Islet precursor cell (in vitro differentiated cells): ENCODE measurements at regions not wholly inside any gene's neighbourhood (a gene's known extent, or its start where the extent isn't known, plus 50 kb on each side); places are given as distances from the start of the nearest gene placed in this dataset.
A peak's percentile ranks its signal among the peaks of the same experiment; 100 is the strongest.
"Not testable (repeated sequence)": the region's sequence is repeated elsewhere in the genome, so short reads cannot be mapped to it uniquely, and the experiment has no call there.

Source experiments
- DNase-seq: peaks from one replicate; pipeline ENCODE4 v3.0.0-alpha.2; 2018

DNA sequence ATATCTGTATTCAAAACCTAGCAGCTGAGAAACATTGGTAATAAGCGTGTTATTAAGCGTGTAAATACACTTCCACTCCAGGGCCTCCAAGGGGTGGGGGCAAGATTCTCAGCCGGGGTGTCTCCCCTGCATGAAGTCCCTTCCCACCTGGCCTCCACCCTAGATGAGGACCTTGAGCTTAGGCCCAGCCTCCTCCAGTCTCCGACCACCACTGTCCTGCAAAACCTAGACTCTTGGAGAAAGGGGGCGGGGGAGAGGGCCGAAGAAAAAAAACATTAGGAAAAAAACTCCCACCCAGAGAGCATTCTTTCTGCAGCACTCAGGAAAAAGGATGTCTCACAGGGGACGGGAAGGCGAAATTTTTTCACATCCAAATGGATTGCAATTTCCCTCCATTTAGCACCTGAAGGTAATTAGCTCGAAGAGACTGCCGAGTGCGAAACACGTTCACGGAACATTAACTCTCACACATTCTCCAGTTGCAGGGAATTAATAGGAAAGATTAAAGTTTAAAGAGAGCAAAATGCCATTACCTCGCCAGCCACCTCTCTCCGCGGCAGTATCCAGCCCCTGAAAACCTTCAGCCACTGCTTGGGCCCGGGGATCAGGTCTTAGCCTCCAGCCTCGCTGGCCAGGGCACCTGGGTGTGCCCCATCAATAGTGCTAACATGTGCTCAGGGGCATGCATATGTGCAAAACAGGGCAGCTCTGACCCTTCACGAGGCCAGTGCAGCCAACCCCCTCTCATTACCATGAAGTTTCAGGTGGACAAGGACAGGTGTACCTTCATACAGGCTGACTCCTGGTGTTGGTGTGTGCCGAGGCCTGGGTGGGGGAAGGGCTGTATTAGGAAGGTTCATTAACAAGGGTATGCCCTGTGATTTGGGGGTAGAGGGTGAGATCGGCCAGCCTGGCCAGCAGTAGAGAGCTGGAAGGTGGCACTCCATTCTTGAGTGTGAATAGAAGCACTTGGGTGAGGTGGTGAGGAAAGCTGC, 77.2 kb downstream of the HIF1AN start:
- no peak for DNase-seq

DNA sequence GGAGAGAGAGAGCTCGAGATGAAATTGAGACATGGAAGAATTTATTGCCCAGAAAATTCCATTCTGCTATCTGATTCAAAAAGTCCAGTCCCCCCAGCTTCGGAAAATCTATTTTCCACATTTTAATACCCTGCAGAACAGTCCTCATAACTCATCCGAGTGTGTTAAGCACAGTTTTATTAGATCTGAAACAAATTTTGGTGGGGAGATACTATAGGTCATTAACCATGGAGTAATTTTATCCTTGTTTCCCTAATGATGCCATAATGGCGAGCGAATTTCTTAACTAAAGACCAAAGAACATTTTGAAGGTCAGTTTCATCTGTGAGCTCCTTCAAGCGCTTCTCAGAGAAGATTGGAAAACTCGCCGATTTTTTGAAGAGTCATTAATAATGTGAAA, 78.1 kb downstream of the HIF1AN start:
- DNase-seq, result no peak

DNA sequence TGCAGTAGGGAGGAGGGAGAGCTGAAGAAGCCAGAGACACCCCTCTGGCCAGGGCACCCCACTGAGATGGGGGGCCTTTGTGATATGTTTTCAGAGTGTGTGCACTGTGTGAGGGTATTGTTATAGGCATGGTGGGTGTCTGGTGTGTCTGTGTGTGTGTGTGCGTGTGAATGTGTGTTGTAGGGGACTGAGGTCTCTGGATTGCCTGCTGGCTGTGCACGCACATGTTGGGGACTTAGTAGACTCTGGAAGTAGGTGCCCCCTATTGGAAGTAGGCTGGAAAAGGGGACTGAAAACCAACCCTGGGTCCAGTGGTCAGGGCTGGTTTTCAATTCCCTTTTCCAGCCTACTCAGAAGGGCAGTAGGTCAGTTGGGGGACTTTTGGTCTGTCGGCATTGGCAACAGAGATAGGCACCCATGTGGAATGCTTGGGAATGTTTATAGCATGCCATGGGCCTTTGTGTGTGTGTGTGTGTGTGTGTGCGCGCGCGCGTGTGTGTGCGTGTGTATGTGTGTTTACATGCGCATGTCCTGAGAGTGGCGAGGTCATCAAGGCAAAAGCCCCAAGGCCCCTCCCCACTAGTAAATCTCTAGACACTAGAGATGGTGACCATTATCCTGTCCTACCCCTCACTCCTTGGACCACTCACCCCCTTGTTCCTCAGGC, 78.8 kb downstream of the HIF1AN start:
- DNase-seq, result no peak

DNA sequence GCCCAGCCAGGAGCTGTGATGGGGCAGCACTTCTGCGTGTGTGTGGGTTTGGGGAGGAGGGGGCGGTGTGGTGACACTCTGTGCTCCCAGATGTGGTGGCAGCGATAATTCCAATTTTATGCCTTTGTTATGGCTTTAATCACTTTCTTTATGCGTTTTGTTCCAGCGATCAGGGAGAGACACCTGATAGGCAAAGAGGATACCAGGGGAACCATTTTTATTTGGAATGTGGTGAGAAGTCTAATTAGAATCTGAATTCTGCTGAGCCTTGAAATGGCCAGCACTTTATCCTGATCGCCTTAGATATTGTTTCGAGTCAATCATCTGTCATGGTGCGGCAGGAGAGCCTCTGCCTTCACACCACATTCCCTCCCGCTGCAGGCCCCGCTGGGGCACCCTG, 79.5 kb downstream of the HIF1AN start:
- DNase-seq, result no peak

DNA sequence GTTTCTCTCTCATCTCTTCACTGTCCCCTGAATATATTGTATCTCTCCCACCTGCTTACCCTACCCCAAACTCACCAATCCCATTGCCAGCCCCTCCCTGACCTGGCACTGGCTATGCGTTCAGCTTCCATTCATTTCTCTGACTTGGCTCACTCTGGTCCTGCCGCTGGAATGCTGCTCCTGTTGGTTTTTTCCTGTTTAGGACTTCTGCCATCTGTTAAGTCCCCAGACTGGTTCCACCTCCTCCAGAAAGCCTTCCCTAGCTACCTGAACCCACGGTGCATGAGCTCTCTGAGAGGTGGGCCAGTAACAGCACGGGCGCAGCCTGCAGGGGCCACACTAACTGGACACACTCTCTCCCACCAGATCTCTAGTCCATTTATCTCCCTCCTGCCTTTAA, 80.2 kb downstream of the HIF1AN start:
- no peak for DNase-seq

DNA sequence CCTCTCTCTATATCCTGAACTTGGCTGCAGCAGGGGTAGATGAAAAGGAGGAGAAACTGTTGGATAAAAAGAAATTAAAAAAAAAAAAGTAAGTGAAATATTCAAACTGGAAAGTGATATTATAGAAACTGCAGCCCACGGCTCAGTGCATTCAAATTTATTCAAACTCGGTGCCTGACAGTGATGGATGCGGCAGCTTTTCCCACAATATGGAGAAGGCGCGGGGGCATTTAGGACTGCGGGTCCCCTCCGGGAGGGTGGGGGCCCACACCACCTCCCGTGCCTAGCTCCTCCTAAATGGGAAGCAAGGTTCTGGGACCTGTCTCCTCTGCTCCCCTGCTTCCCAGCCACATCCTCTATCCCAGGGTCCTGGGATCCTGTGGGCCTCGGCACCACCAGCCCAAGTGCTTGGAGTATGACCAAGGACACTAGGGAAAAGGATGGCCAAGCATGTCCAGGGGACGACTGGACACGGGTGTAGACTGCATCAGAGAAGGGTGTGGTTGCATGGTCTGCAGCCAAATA, 82.4 kb downstream of the HIF1AN start:
- DNase-seq, result no peak

DNA sequence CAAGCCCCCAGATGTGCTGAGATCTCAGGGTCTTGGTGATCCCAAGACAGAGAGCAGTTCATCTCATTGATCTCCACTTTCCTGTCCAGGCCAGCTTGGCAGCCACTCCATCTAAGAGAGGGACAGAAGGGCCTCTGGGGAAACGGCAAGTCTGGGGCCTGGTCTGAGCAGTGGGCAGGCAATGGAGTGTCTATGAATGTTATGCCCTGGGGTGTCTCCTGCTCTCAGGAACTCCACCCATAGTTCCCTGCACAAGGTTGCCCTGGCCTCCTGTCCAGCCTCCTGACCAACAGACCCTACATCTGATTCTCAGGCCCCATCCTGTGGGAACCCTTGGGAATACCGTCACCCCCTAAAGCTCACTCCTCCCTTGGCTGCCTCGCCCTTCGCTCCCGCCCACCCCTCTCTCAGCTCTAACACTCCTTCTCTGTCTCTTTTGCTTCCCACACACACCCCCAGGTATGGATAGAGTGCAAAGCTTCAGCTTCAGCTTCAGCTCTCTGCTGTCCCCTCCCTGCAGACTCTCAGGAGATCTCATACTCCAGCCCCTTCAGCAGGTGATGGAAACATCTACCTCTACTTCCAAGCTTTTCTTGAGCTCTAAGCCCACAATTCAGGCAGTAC, 83.0 kb downstream of the HIF1AN start:
- DNase-seq, result no peak

DNA sequence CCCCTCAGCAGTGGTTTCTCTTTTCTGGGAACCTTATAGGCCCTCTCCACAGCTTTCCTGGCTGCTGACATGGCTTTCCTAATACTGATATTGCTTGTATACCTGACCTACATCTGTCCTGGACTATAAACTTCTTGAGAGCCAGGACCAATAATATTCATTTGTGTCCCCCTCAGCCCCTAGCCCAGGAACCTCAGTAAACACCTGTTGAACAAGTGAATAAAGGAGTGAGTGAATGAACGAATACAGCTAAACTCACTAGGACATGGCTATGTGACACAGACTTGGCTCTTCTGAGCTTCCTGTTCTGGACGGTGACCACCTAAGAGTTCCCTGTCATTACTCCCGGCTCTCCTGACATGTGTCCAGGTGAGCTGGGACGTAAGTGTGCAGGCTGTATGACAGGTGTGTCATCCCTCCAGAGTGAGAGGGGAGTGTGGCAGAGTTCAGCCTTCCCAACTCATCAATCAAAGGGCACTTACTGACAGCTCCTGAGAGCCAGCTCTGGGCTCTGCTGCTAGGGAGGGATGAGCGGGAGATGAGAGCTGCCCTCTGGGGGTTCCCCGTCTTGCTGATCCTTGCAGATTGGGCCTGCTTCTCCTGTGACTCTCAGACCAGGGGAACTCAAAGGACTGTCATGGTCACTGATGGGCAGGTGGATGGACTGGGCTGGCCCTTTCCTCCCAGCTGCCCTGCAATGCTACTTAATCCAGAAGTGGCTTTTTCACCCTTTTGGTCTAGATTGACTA, 84.5 kb downstream of the HIF1AN start:
- DNase-seq, result no peak

DNA sequence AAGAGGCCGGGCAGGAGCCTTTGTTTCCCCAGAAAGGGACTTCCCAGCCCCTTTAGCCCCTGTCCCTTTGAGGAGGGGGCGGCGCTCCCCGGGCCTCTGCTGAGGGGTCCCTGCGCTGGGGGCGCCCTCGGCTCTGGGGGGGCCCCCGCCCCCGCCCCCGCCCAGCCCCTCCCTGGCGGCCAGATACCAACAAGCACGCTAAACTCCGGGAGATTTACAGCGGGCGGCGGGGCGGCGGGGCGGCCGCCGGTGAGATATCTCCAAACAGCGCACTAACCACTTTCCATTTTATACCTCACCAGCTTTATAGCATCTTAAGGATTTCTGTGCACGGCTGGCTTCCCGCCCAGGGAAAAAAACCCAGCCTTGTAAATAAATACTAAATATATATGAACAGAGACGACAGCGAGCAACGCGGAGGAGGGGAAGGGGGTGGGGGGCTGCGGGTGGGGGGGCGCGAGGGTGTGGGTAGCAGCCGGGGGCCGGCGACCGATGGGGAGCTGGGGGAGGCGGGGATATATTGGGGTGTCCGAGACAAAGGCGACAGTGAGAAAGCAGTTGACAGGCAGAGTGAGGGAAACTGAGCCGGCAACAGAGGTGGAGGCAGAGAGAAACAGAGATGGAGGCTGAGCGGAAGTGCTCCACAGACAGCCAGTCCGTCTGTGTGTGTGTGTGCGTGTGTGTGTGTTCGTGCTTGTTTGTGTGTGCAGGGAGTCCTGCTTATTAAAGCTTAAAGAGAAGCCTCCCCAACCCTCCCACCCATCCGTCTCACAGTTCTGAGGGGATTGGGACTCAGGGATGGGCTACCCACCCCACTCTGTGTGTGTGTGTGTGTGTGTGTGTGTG, 85.8 kb downstream of the HIF1AN start:
- DNase-seq, result no peak

DNA sequence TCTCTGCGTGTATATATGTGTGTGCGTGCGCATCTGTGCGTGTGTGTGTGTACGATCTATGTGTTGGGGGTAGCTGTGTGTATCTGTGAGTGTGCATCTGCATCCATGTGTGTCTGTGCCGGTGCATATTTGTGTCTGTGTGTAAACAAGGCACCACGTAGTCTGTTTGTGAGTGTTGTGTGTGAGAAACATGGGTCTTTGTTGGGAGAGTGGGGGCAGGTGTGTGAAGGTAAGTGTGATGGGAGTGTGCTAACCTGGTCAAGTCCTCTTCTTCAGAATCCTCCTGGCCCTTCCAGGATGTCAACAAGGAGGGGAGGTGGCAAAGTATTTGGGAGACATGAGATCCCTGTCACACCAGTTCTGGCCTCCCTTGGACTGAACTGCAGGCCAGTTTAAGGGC, 87.2 kb downstream of the HIF1AN start:
- no peak for DNase-seq

DNA sequence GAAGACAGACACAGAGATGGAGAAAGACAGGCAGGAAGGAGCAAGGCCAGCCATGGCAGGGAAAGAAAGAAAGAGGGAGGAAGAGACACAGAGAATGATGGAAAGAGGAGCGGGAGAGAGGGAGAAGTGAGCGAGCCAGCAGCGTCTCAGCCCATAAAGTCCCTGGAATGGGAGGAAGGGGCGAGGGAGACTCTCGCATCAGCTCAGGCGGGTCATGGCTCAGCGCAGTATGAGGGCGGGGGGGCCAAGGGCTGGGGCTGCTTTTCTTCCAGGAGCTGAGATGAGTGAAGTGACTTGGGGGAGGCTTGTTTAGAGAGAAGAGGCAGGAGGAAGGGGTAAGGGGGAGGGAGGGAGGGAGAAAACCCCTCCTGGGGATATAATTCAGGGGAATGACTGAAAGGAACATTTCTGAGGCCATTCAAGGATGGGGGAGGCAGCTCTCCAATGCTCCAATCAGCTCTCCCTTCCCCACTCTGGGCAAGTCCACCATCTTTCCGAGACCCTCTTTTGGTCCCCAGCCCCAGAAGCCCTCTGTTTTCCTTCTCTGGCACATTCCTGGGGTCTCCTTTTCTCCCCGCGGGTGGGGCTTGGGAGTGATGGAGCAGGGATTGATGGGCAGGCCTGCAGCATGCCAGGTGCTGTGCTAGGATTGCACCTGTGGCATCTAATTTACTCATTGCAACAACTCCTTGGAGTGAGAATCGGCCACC, 87.9 kb downstream of the HIF1AN start:
- no peak for DNase-seq

DNA sequence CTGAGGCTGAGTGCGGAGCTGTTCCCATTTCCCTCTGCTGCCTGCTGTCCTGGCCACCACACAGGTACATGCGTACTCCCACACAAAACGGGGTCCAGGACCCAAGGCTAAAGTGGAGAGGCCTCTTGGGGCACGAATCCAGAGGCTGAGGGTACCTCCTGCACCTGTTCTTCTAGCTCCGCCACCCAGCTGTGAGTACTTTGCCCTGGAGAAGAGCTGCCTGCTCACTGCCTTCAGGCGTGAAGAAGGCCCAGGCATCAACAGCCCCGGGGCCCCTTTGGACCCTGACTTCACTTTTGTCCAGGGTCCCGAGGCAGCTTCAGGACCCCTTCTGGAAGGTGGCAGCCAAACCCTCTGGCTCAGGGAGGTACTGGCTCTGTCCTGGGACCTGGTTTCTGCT, 88.6 kb downstream of the HIF1AN start:
- DNase-seq, result no peak

DNA sequence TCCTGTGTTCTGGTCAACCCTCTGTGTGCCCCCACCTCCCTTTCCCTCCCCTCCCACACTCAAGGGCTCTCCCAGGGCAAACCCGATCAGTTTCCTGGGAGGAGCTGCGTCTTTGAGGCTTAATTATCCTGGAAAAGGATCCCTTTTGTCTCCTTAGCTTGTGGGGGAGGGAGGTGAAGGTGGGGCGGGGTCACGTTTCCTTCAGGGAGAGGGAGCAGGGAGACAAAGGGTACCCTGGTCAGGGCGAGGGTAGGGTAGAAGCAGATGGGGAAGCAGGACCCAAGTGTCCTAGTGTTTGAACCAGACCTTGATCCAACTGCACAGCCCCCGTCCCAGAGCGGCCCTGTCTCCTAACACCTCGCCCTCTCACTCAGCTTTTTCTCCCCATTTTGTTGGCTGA, 90.1 kb downstream of the HIF1AN start:
- DNase-seq, result no peak

DNA sequence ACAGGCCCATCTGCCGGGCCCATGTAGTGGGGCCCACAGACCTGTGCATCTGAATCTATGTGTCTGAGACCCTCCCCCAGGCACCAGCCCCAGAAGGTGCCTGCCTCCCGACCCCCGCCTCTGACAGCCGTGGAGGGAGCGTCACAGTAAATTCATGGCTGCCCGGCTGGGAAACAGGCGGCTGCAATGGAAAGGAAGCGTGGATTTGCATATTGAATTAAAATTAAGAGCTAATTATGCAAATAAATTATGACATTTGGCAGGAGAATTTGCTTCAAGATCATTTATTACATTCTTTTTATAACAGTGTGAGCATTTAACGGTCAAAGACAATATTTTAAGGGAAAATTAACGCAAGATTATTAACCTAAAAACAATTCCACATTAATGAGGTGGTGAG, 92.3 kb downstream of the HIF1AN start:
- DNase-seq, result no peak

DNA sequence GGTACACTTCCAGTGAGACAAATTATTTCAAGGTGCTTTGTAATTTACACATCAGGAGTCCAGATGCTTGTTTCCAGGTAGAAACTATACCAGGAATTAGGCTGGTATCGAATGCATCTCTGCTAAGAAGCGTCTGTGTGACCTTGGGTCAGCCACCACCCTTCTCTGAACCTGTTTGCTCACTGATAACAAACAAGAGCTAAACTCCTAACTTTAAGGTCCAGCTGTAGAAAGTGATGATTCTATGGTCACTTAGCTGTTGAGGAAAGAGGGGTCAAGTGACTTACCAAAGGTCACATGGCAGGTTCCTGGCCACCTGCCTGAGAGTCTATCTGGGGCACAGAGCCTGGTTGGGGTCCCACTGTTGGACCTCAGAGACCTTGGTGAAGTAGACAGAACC, 95.4 kb downstream of the HIF1AN start:
- DNase-seq, result no peak

DNA sequence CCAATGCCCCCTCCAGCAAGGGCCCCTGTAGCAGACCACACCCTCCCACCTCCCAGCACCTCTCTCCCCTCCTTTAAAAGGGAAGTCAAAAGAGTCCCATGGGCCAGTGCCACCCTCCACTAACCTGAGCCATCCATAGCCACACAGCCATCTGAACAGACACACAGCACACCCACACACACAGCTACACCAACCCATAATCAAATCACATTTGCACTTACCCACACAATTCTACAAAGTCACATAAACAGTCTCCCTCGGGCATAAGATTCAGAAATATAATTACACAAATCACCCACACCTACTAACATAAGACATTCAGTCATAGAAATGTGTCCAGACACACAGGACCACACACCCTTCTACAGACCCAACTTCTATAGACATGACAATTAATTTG, 96.3 kb downstream of the HIF1AN start:
- DNase-seq, result no peak

DNA sequence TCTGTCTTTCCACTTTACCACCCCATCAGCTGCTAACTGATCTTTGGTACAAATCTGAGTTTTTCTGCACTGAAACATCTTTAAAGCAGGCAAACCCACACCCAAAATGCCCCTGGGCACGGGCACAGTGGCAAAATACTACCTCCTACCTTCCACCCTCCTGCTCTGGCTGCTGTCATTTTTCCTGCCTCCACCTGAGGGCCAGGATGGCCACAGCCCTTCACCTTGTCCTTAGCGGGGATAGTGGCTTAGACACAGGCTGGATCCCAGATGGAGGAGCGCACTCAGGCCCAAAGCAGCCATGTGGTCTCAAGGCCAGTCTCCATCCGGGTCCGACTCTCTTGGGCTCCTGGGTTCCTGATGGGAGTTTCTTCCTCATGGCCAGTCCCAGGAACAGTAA, 98.3 kb downstream of the HIF1AN start:
- DNase-seq, result no peak

DNA sequence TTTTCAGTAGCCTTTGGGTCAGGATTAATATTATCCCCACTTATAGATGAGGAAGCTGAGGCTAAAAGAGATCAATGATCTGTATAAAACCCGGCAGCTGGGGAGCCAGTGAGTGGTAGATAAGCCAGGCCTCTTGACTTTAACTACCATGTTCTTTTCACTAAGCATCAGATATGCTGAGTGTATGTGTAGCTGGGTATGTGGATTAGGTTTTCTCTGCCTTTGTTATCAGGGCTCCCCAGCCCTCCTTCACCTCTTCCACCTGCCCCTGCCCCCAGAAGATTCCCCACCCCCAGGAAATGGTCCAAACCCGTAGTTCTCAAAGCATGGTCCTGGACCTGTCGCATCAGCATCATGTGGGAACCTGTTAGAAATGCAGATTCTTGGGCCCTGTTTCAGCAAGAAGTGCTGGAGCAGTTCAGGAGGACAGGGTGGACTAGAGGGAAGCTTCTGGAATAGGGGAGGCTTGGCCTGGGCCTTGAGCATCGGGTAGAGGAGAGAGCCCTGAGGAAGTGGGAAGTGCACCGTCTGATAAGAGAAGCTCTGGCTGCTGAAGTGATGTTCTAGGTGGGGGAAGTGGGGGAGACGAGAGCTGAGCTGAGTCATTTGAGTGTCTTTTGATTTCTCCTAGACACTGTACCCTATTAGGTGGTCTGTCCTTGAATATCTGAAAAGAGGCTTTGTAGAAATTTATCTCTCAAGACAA, 101.3 kb downstream of the HIF1AN start:
- DNase-seq, result no peak

DNA sequence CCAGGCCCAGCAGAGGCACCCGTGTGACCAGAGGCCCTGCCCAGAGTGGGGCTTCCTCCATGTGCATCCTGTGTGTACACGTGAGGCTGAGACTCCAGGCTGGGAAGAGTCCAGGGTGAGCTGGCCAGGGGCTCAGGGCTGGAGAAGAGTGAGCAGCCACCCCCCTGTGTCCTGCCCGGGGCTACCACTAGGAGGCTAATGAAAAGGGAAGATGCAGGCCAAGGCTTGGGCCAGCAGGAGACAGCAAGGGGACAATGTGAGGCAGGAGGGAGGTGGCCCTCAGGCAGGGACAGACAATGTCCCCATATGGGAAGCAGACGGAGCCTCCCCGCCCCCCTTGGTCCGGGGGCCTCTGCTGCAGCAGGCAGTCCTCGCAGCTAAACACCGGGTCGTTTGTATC, 102.0 kb downstream of the HIF1AN start:
- peak; percentile 91 for DNase-seq

DNA sequence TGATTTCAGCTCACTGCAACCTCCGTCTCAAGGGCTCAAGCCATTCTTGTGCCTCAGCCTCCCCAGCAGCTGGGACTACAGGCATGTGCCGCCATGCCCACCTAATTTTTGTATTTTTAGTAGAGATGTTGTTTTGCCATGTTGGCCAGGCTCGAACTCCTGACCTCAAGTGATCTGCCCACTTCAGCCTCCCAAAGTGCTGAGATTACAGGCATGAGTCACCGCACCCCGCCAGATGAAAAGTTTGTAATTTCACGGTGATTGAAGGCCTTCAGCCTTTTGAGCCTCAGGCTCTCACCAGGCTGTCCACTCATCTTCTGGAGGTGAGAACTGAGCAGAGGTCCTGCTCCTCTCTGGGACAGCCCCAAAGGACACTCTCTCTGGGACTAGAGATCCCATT, 103.2 kb downstream of the HIF1AN start:
- not testable (repeated sequence) for DNase-seq
